Esophagus muscularis mucosa (tissue), 3 donors: ENCODE measurements at regions not wholly inside any gene's neighbourhood (a gene's known extent, or its start where the extent isn't known, plus 50 kb on each side); places are given as distances from the start of the nearest gene placed in this dataset.

Experiments
- EP300 ChIP-seq: sonication (generic); formaldehyde crosslinking; IDR thresholded peaks from one replicate; pipeline ENCODE4 v1.6.1; 2017; ENCODE audit warnings: antibody characterized with exemption
- TF ChIP-seq, protein P1 (sequence below), 3 experiments: fragments of 200-600 bp in 2 of 3; fragments of 450-650 bp in 1 of 3; sonication (generic) in 2 of 3; IDR thresholded peaks; one replicate each; pipeline ENCODE4 v1.5.1; 2017 to 2019; ENCODE audit warnings: antibody characterized with exemption in 3 of 3, mild to moderate bottlenecking in 2 of 3, moderate library complexity in 1 of 3

GRCh38 chr1:166682588-166682987 lies 156.7 kb upstream of the POGK start:
- no peak for TF ChIP-seq EP300
- TF ChIP-seq, protein P1, sequence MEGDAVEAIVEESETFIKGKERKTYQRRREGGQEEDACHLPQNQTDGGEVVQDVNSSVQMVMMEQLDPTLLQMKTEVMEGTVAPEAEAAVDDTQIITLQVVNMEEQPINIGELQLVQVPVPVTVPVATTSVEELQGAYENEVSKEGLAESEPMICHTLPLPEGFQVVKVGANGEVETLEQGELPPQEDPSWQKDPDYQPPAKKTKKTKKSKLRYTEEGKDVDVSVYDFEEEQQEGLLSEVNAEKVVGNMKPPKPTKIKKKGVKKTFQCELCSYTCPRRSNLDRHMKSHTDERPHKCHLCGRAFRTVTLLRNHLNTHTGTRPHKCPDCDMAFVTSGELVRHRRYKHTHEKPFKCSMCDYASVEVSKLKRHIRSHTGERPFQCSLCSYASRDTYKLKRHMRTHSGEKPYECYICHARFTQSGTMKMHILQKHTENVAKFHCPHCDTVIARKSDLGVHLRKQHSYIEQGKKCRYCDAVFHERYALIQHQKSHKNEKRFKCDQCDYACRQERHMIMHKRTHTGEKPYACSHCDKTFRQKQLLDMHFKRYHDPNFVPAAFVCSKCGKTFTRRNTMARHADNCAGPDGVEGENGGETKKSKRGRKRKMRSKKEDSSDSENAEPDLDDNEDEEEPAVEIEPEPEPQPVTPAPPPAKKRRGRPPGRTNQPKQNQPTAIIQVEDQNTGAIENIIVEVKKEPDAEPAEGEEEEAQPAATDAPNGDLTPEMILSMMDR (IDR thresholded peaks at IDR 0.05): no peak
